ENCODE measurements at regions not wholly inside any gene's neighbourhood (a gene's known extent, or its start where the extent isn't known, plus 50 kb on each side); places are given as distances from the start of the nearest gene placed in this dataset.

DNA sequence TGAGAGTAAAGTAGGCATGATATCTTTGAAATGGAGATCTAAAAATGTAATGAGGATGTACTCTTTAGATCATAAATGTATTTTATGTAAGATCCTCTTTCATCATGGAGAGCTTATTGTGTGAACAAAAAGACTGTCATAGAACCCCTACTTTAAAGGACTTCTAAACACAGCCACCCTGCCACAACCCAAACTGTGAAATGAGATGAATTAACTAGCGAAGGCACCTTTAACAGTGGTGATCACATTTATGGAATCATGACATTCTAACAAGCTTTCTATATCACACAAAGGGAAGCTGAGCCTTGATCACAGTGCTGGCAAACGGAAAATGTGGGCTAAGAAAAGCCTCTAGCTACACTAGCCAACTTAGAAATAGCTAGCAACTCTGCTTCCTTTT, 1585.2 kb downstream of the EFNA5 start:
- TF ChIP-seq EP300 (IDR thresholded peaks at IDR 0.05; ENCODE audit: borderline replicate concordance in 1 of 2, low read depth in 1 of 2, low read length in 1 of 2) = no peak
- TF ChIP-seq POLR2AphosphoS5 (IDR thresholded peaks at IDR 0.05; ENCODE audit: low read depth, low read length) = no peak
- TF ChIP-seq, protein P1, sequence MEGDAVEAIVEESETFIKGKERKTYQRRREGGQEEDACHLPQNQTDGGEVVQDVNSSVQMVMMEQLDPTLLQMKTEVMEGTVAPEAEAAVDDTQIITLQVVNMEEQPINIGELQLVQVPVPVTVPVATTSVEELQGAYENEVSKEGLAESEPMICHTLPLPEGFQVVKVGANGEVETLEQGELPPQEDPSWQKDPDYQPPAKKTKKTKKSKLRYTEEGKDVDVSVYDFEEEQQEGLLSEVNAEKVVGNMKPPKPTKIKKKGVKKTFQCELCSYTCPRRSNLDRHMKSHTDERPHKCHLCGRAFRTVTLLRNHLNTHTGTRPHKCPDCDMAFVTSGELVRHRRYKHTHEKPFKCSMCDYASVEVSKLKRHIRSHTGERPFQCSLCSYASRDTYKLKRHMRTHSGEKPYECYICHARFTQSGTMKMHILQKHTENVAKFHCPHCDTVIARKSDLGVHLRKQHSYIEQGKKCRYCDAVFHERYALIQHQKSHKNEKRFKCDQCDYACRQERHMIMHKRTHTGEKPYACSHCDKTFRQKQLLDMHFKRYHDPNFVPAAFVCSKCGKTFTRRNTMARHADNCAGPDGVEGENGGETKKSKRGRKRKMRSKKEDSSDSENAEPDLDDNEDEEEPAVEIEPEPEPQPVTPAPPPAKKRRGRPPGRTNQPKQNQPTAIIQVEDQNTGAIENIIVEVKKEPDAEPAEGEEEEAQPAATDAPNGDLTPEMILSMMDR (IDR thresholded peaks at IDR 0.05) = no peak
- no peak for TF ChIP-seq RFX5 (IDR thresholded peaks at IDR 0.05; ENCODE audit: low read length)
- TF ChIP-seq USF2 (IDR thresholded peaks at IDR 0.05; ENCODE audit: borderline replicate concordance, low read depth, low read length) = no peak
- no peak for TF ChIP-seq EZH2phosphoT487 (IDR thresholded peaks at IDR 0.05; ENCODE audit: borderline replicate concordance, low read depth)
- no peak for TF ChIP-seq SMC3 (IDR thresholded peaks at IDR 0.05; ENCODE audit: low read depth, low read length)
